HL-60 (cell line): ENCODE measurements at regions not wholly inside any gene's neighbourhood (a gene's known extent, or its start where the extent isn't known, plus 50 kb on each side); places are given as distances from the start of the nearest gene placed in this dataset.

Experiments
- DNase-seq, 2 experiments: peaks; one replicate each; pipeline ENCODE4 v3.0.0-alpha.2; 2010 to 2020; ENCODE audit warnings: low read depth in 1 of 2, low spot score in 1 of 2
- H3K27ac ChIP-seq: fragments of 250-450 bp; sonication (Bioruptor Pico); replicated peaks from 2 replicates; pipeline ENCODE4 v1.5.1; 2020; ENCODE audit warnings: mild to moderate bottlenecking, moderate library complexity
- H3K27me3 ChIP-seq: fragments of 250-450 bp; sonication (Bioruptor Pico); 2 replicates; pipeline ENCODE4 v1.5.1; 2021; ENCODE audit warnings: mild to moderate bottlenecking, moderate library complexity; ENCODE audit not compliant: insufficient read depth, poor library complexity, severe bottlenecking
- H3K4me3 ChIP-seq: replicated peaks from 2 replicates; pipeline ENCODE4 v1.5.1; 2011; ENCODE audit warnings: mild to moderate bottlenecking, control low read depth, low read length; ENCODE audit not compliant: insufficient read depth
- CTCF ChIP-seq: IDR thresholded peaks from one replicate; pipeline ENCODE4 v1.5.1; 2011; ENCODE audit warnings: low read length, control low read depth, inconsistent platforms; ENCODE audit not compliant: insufficient read depth
- GABPA ChIP-seq: IDR thresholded peaks from 2 replicates; pipeline ENCODE4 v1.6.1; 2012; ENCODE audit warnings: low read depth
- POLR2AphosphoS5 ChIP-seq: IDR thresholded peaks from 2 replicates; pipeline ENCODE4 v1.6.1; 2012; ENCODE audit warnings: low read depth
- REST ChIP-seq: IDR thresholded peaks from 2 replicates; pipeline ENCODE4 v1.6.1; 2012; ENCODE audit warnings: low read depth; ENCODE audit not compliant: insufficient replicate concordance
- SPI1 ChIP-seq: IDR thresholded peaks from 2 replicates; pipeline ENCODE4 v1.6.1; 2012; ENCODE audit warnings: low read depth, mild to moderate bottlenecking, borderline replicate concordance

GRCh38 chr21:27675306-27675705, 708.4 kb upstream of the ADAMTS5 start:
- Histone ChIP-seq H3K4me3 (no peak overlapping the region), H3K27me3 (no peaks in the 10 kb centered on the region), H3K27ac (no peak overlapping the region)
- TF ChIP-seq GABPA, result no peak
- no peak for TF ChIP-seq REST
- no peak for TF ChIP-seq CTCF
- no peak for TF ChIP-seq SPI1
- TF ChIP-seq POLR2AphosphoS5, result no peak
- no peak for DNase-seq

GRCh38 chr21:27674041-27674615, 707.2 kb upstream of the ADAMTS5 start:
- no peaks in the 10 kb centered on the region for H3K27me3 ChIP-seq
- TF ChIP-seq POLR2AphosphoS5, result no peak
- no peak for TF ChIP-seq GABPA
- no peak for TF ChIP-seq SPI1
- TF ChIP-seq CTCF, result no peak
- TF ChIP-seq REST, result no peak
- H3K27ac ChIP-seq, result no peak overlapping the region
- no peak for DNase-seq
- no peak overlapping the region for H3K4me3 ChIP-seq

- TF ChIP-seq REST, result no peak
- H3K27ac ChIP-seq, result no peak overlapping the region
- no peaks in the 10 kb centered on the region for H3K27me3 ChIP-seq
- H3K4me3 ChIP-seq, result no peak overlapping the region
- DNase-seq, result no peak
These were observed 706.7 kb upstream of the ADAMTS5 start for GRCh38 chr21:27673581-27673980.

GRCh38 chr21:27671207-27671606, 704.3 kb upstream of the ADAMTS5 start:
- no peak for TF ChIP-seq POLR2AphosphoS5
- TF ChIP-seq CTCF, result no peak
- TF ChIP-seq SPI1, result no peak
- TF ChIP-seq REST, result no peak
- TF ChIP-seq GABPA, result no peak
- Histone ChIP-seq H3K4me3 (no peak overlapping the region), H3K27me3 (no peaks in the 10 kb centered on the region), H3K27ac (no peak overlapping the region)
- DNase-seq, result no peak
